ENCODE measurements at regions not wholly inside any gene's neighbourhood (a gene's known extent, or its start where the extent isn't known, plus 50 kb on each side); places are given as distances from the start of the nearest gene placed in this dataset.

DNA sequence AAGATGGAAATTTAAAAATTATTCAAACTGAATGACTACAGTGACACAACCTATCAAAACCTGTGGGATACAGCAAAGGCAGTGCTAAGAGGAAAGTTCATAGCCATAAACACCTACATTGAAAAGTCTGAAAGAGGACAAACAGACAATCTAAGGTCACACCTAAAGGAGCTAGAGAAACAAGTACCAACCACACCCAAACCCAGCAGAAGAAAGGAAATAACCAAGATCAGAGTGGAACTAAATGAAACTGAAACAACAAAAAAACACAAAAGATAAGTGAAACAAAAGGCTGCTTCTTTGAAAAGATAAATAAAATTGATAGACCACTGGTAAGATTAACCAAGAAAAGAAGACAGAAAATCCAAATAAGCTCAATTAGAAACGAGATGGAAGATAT, 247.2 kb upstream of the ZNF804A start (continued):
- TF ChIP-seq, protein P1, sequence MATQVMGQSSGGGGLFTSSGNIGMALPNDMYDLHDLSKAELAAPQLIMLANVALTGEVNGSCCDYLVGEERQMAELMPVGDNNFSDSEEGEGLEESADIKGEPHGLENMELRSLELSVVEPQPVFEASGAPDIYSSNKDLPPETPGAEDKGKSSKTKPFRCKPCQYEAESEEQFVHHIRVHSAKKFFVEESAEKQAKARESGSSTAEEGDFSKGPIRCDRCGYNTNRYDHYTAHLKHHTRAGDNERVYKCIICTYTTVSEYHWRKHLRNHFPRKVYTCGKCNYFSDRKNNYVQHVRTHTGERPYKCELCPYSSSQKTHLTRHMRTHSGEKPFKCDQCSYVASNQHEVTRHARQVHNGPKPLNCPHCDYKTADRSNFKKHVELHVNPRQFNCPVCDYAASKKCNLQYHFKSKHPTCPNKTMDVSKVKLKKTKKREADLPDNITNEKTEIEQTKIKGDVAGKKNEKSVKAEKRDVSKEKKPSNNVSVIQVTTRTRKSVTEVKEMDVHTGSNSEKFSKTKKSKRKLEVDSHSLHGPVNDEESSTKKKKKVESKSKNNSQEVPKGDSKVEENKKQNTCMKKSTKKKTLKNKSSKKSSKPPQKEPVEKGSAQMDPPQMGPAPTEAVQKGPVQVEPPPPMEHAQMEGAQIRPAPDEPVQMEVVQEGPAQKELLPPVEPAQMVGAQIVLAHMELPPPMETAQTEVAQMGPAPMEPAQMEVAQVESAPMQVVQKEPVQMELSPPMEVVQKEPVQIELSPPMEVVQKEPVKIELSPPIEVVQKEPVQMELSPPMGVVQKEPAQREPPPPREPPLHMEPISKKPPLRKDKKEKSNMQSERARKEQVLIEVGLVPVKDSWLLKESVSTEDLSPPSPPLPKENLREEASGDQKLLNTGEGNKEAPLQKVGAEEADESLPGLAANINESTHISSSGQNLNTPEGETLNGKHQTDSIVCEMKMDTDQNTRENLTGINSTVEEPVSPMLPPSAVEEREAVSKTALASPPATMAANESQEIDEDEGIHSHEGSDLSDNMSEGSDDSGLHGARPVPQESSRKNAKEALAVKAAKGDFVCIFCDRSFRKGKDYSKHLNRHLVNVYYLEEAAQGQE (IDR thresholded peaks at IDR 0.05; ENCODE audit: borderline replicate concordance) = no peak
- TF ChIP-seq, protein P1 (CRISPR knock-in tag; IDR thresholded peaks at IDR 0.05; ENCODE audit: low read depth) = no peak
- TF ChIP-seq ZNF263 (CRISPR knock-in tag; IDR thresholded peaks at IDR 0.05; ENCODE audit: borderline replicate concordance) (no peak), ARID1B (IDR thresholded peaks at IDR 0.05) (no peak), PHTF2 (CRISPR knock-in tag; IDR thresholded peaks at IDR 0.05) (no peak)
- TF ChIP-seq, protein P2, sequence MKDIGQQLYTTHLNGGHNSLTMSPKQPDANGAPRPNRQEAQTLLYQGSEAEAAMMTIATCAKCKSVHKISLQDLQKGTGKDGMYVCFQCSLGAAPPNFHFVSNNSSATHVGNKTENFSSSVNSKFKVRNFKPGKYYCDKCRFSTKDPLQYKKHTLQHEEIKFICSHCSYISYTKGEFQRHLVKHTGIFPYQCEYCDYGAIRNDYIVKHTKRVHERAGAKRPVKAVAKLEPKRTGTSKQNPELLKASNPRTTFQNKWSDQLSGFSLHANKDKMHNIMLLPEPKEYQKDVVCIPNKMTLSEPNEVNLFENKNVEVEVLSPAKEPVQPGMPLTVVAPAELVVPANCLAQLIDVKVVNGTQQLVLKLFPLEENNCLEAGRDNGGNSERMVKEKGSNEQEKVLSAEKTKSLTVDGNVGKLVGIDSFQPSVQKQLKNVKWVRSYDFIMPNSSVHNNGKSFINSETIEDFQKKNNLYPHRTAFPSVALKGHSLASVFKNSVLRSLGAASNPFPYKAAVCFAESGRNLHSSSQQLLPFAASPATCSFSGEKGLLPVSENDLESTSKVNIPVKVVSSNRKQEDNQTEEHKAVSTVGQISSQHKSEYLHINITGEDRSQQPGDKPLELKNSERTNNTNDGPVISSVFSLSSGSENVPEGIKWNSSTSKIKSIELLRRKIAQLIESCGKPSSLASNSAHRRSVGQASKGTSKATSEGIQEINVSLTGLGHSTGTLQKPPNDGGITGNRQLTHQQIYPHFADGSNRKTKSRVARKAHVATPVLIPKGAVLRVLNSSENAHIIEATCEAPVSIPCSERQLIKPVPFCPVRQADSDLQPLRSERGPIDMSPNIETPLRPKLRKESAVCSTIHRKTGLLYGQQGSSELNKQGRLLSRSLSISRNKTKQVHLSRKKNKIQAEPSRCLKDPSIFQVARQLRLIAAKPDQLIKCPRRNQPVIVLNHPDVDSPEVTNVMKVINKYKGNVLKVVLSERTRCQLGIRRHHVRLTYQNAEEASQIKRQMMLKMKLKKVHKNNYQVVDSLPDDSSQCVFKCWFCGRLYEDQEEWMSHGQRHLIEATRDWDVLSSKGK (CRISPR knock-in tag; IDR thresholded peaks at IDR 0.05) = no peak
- TF ChIP-seq, protein P3, sequence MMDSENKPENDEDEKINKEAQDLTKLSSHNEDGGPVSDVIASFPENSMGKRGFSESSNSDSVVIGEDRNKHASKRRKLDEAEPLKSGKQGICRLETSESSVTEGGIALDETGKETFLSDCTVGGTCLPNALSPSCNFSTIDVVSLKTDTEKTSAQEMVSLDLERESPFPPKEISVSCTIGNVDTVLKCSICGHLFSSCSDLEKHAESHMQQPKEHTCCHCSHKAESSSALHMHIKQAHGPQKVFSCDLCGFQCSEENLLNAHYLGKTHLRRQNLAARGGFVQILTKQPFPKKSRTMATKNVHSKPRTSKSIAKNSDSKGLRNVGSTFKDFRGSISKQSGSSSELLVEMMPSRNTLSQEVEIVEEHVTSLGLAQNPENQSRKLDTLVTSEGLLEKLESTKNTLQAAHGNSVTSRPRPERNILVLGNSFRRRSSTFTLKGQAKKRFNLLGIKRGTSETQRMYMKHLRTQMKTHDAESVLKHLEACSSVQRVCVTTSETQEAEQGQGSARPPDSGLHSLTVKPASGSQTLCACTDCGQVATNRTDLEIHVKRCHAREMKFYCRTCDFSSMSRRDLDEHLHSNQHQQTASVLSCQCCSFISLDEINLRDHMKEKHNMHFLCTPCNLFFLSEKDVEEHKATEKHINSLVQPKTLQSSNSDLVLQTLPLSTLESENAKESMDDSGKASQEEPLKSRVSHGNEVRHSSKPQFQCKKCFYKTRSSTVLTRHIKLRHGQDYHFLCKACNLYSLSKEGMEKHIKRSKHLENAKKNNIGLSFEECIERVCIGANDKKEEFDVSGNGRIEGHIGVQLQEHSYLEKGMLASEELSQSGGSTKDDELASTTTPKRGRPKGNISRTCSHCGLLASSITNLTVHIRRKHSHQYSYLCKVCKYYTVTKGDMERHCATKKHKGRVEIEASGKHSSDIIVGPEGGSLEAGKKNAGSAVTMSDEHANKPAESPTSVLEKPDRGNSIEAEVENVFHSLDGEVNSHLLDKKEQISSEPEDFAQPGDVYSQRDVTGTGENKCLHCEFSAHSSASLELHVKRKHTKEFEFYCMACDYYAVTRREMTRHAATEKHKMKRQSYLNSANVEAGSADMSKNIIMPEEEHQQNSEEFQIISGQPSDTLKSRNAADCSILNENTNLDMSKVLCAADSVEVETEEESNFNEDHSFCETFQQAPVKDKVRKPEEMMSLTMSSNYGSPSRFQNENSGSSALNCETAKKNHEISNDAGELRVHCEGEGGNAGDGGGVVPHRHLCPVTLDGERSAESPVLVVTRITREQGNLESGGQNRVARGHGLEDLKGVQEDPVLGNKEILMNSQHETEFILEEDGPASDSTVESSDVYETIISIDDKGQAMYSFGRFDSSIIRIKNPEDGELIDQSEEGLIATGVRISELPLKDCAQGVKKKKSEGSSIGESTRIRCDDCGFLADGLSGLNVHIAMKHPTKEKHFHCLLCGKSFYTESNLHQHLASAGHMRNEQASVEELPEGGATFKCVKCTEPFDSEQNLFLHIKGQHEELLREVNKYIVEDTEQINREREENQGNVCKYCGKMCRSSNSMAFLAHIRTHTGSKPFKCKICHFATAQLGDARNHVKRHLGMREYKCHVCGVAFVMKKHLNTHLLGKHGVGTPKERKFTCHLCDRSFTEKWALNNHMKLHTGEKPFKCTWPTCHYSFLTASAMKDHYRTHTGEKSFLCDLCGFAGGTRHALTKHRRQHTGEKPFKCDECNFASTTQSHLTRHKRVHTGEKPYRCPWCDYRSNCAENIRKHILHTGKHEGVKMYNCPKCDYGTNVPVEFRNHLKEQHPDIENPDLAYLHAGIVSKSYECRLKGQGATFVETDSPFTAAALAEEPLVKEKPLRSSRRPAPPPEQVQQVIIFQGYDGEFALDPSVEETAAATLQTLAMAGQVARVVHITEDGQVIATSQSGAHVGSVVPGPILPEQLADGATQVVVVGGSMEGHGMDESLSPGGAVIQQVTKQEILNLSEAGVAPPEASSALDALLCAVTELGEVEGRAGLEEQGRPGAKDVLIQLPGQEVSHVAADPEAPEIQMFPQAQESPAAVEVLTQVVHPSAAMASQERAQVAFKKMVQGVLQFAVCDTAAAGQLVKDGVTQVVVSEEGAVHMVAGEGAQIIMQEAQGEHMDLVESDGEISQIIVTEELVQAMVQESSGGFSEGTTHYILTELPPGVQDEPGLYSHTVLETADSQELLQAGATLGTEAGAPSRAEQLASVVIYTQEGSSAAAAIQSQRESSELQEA (IDR thresholded peaks at IDR 0.05; ENCODE audit: low read depth) = no peak
